ENCODE measurements at regions not wholly inside any gene's neighbourhood (a gene's known extent, or its start where the extent isn't known, plus 50 kb on each side); places are given as distances from the start of the nearest gene placed in this dataset.
"Not testable (repeated sequence)": the region's sequence is repeated elsewhere in the genome, so short reads cannot be mapped to it uniquely, and the experiment has no call there.

DNA sequence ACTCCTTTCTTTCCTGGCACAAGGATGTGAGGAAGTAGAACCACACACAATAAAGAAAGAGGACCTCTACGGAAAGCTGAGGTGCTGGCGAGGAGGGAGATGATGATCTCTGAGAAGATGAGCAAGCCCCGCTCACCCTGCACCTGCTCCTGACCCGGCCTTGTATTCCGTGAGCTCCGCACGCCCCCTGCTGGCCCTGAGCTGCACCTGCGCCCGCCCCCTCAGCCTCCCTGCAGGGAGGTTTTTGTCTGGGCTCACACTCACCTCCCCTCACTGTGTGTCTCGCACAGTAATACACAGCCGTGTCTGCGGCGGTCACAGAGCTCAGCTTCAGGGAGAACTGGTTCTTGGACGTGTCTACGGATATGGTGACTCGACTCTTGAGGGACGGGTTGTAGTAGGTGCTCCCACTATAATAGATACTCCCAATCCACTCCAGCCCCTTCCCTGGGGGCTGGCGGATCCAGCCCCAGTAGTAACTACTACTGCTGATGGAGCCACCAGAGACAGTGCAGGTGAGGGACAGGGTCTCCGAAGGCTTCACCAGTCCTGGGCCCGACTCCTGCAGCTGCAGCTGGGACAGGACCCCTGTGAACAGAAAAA is 895.1 kb downstream of the TMEM121 start:
- peak; percentile 35 to 51 for DNase-seq
- intact Hi-C loops (cut with micrococcal nuclease; ENCODE audit: unreplicated experiment); H3K36me3 Mint-ChIP-seq (ENCODE audit: insufficient read depth, unreplicated experiment); H3K27me3 Mint-ChIP-seq (ENCODE audit: insufficient read depth, unreplicated experiment); H3K9me3 Mint-ChIP-seq (ENCODE audit: unreplicated experiment); H3K9me3 ChIP-seq; H3K27me3 ChIP-seq (replicated peaks; ENCODE audit: control insufficient read depth, insufficient read depth, low read length); POLR2A ChIA-PET; BruUV-seq (replicated peaks); H3K4me1 Mint-ChIP-seq (ENCODE audit: low read depth, unreplicated experiment); H3K4me1 ChIP-seq; H3K27ac Mint-ChIP-seq (ENCODE audit: unreplicated experiment); H3K4me3 ChIP-seq (ENCODE audit: low read depth, low read length); H3K4me3 Mint-ChIP-seq (ENCODE audit: unreplicated experiment); H3K36me3 ChIP-seq (ENCODE audit: control insufficient read depth, insufficient read depth, low read length): not testable (repeated sequence)
- TF ChIP-seq, protein P1, sequence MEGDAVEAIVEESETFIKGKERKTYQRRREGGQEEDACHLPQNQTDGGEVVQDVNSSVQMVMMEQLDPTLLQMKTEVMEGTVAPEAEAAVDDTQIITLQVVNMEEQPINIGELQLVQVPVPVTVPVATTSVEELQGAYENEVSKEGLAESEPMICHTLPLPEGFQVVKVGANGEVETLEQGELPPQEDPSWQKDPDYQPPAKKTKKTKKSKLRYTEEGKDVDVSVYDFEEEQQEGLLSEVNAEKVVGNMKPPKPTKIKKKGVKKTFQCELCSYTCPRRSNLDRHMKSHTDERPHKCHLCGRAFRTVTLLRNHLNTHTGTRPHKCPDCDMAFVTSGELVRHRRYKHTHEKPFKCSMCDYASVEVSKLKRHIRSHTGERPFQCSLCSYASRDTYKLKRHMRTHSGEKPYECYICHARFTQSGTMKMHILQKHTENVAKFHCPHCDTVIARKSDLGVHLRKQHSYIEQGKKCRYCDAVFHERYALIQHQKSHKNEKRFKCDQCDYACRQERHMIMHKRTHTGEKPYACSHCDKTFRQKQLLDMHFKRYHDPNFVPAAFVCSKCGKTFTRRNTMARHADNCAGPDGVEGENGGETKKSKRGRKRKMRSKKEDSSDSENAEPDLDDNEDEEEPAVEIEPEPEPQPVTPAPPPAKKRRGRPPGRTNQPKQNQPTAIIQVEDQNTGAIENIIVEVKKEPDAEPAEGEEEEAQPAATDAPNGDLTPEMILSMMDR (IDR thresholded peaks at IDR 0.05; ENCODE audit: insufficient read depth in 1 of 2, low read depth in 1 of 2, low read length in 1 of 2, severe bottlenecking in 1 of 2, unreplicated experiment in 1 of 2): peak; percentile 50 to 64
- CTCF ChIA-PET: interaction anchor here (0.6 to 1.0 kb wide), 4 partner anchors 15 to 410 kb away, joined by 3 to 13 read pairs (median 4); no protein-coding TSS in a partner anchor

DNA sequence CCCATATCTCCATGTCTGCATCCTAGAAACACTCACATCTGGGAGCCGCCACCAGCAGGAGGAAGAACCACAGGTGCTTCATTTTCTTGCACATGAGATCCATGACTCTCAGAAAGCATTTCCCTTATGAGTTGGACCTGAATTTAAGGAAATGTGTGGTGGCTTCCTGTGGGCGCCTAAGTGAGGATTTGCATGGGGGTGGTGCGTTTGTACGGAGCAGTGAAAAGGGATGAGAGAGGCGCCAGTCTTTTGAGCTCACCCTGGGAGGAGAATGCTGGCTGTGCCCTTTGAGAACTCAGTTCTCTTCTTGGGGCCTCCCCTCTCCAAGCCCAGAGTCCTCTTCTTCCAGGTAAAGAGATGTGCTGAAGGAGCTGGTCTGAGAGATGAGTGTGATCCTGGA is 895.7 kb downstream of the TMEM121 start:
- TF ChIP-seq, protein P1 (IDR thresholded peaks at IDR 0.05; ENCODE audit: insufficient read depth in 1 of 2, low read depth in 1 of 2, low read length in 1 of 2, severe bottlenecking in 1 of 2, unreplicated experiment in 1 of 2): no peak

DNA sequence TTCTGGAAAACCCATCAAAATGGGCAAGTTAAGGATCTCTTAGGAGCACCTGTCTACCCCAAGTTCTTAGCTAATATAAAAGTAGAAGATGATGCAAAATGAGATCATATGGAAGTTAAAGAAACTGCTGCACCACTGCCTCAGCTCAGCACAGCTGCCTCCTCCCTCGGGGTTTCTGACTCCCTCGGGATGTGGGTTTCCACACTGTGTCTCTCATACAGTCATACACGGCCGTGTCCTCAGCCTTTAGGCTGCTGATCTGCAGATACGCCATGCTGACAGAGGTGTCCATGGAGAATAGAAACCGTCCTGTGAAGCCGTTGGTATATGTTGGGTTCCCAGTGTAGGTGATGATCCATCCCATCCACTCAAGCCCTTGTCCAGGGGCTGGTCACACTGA is 898.8 kb downstream of the TMEM121 start:
- H3K36me3 Mint-ChIP-seq (ENCODE audit: insufficient read depth, unreplicated experiment); intact Hi-C loops (cut with micrococcal nuclease; ENCODE audit: unreplicated experiment); H3K36me3 ChIP-seq (ENCODE audit: control insufficient read depth, insufficient read depth, low read length); CTCF ChIA-PET; H3K4me1 Mint-ChIP-seq (ENCODE audit: low read depth, unreplicated experiment); H3K27me3 Mint-ChIP-seq (ENCODE audit: insufficient read depth, unreplicated experiment); DNase-seq; H3K9me3 ChIP-seq; POLR2A ChIA-PET; BruUV-seq (replicated peaks); H3K4me1 ChIP-seq; H3K27me3 ChIP-seq (replicated peaks; ENCODE audit: control insufficient read depth, insufficient read depth, low read length); H3K4me3 ChIP-seq (ENCODE audit: low read depth, low read length); H3K9me3 Mint-ChIP-seq (ENCODE audit: unreplicated experiment); H3K4me3 Mint-ChIP-seq (ENCODE audit: unreplicated experiment); H3K27ac Mint-ChIP-seq (ENCODE audit: unreplicated experiment): not testable (repeated sequence)

More for the DNA sequence above, 895.7 kb downstream of the TMEM121 start:
- no peaks in the 10 kb centered on the region for H3K4me1 ChIP-seq
- no TSS peak for BruUV-seq (replicated peaks)
- POLR2A ChIA-PET: no interaction called here
- Mint-ChIP-seq H3K4me3 (ENCODE audit: unreplicated experiment) (no peak overlapping the region), H3K4me1 (ENCODE audit: low read depth, unreplicated experiment) (no peaks in the 10 kb centered on the region), H3K27ac (ENCODE audit: unreplicated experiment) (no peak overlapping the region), H3K9me3 (ENCODE audit: unreplicated experiment) (no peaks in the 10 kb centered on the region), H3K27me3 (ENCODE audit: insufficient read depth, unreplicated experiment) (peaks cover 9% of the 10 kb centered on the region), H3K36me3 (ENCODE audit: insufficient read depth, unreplicated experiment) (no peaks in the 10 kb centered on the region)
- intact Hi-C loops (cut with micrococcal nuclease; ENCODE audit: unreplicated experiment): no loop called here
- CTCF ChIA-PET: interaction anchor here (0.6 to 1.0 kb wide), 4 partner anchors 14 to 411 kb away, joined by 3 to 13 read pairs (median 4); no protein-coding TSS in a partner anchor
- H3K27me3 ChIP-seq (replicated peaks; ENCODE audit: control insufficient read depth, insufficient read depth, low read length): no peaks in the 10 kb centered on the region
- peaks cover 7% of the 10 kb centered on the region; the same call in 1 of the 2 replicates for H3K9me3 ChIP-seq
- DNase-seq: no peak
- no peaks in the 10 kb centered on the region for H3K36me3 ChIP-seq (ENCODE audit: control insufficient read depth, insufficient read depth, low read length)
- no peak overlapping the region for H3K4me3 ChIP-seq (ENCODE audit: low read depth, low read length)
